ENCODE measurements at regions not wholly inside any gene's neighbourhood (a gene's known extent, or its start where the extent isn't known, plus 50 kb on each side); places are given as distances from the start of the nearest gene placed in this dataset.

- ATAC-seq (no peak), DNase-seq (ENCODE audit: low read depth, low spot score) (no peak)
- BruUV-seq (replicated peaks): no TSS peak
- ChIA-PET POLR2A (no interaction called here), CTCF (no interaction called here)
- H3K9me3 ChIP-seq (ENCODE audit: control insufficient read depth, insufficient read depth, low read depth, low read length): no peaks in the 10 kb centered on the region
- in situ Hi-C loops (cut with HindIII; ENCODE audit: low pct_unique_long_range_greater_than_20kb, low sequenced_read_pairs) (no loop called here), intact Hi-C loops (cut with micrococcal nuclease; ENCODE audit: unreplicated experiment) (no loop called here)
- no peaks in the 10 kb centered on the region for H3K27me3 ChIP-seq (ENCODE audit: control insufficient read depth, insufficient read depth, low read length)
- H3K4me3 ChIP-seq (ENCODE audit: low read depth in 2 of 2, low read length in 2 of 2): no peak overlapping the region
- no peak overlapping the region for H3K27ac ChIP-seq (ENCODE audit: low read length)
- no peaks in the 10 kb centered on the region for H3K4me1 ChIP-seq (ENCODE audit: control insufficient read depth, insufficient read depth, low read length)
- no peaks in the 10 kb centered on the region for H3K36me3 ChIP-seq (ENCODE audit: control insufficient read depth, insufficient read depth, low read length)
- TF ChIP-seq POLR2AphosphoS5 (IDR thresholded peaks at IDR 0.05; ENCODE audit: low read depth, low read length): no peak
- no peak for TF ChIP-seq TCF7L2 (IDR thresholded peaks at IDR 0.05; ENCODE audit: low read depth, low read length)
- TF ChIP-seq CTCF (IDR thresholded peaks at IDR 0.05): no peak
- no peak for TF ChIP-seq SIN3A (IDR thresholded peaks at IDR 0.05; ENCODE audit: borderline replicate concordance, insufficient read depth, low read depth, low read length)
- TF ChIP-seq REST (IDR thresholded peaks at IDR 0.05; ENCODE audit: insufficient read depth in 1 of 2, low read depth in 2 of 2, low read length in 1 of 2): no peak
Observed at GRCh38 chr14:87522575-87522974, 470.4 kb downstream of the GALC start.

- intact Hi-C loops (cut with micrococcal nuclease; ENCODE audit: unreplicated experiment): no loop called here
- POLR2A ChIA-PET: no interaction called here
- H3K4me3 ChIP-seq (ENCODE audit: low read depth in 2 of 2, low read length in 2 of 2): no peak overlapping the region
- no peak overlapping the region for H3K27ac ChIP-seq (ENCODE audit: low read length)
- ATAC-seq (no peak), DNase-seq (ENCODE audit: low read depth, low spot score) (no peak)
- no peaks in the 10 kb centered on the region for H3K9me3 ChIP-seq (ENCODE audit: control insufficient read depth, insufficient read depth, low read depth, low read length)
- in situ Hi-C loops (cut with HindIII; ENCODE audit: low pct_unique_long_range_greater_than_20kb, low sequenced_read_pairs): no loop called here
- TF ChIP-seq POLR2AphosphoS5 (IDR thresholded peaks at IDR 0.05; ENCODE audit: low read depth, low read length) (no peak), SIN3A (IDR thresholded peaks at IDR 0.05; ENCODE audit: borderline replicate concordance, insufficient read depth, low read depth, low read length) (no peak), REST (IDR thresholded peaks at IDR 0.05; ENCODE audit: insufficient read depth in 1 of 2, low read depth in 2 of 2, low read length in 1 of 2) (no peak), TCF7L2 (IDR thresholded peaks at IDR 0.05; ENCODE audit: low read depth, low read length) (no peak), CTCF (IDR thresholded peaks at IDR 0.05) (no peak)
- H3K4me1 ChIP-seq (ENCODE audit: control insufficient read depth, insufficient read depth, low read length): no peaks in the 10 kb centered on the region
- no peaks in the 10 kb centered on the region for H3K36me3 ChIP-seq (ENCODE audit: control insufficient read depth, insufficient read depth, low read length)
- BruUV-seq (replicated peaks): no TSS peak
- CTCF ChIA-PET: no interaction called here
- no peaks in the 10 kb centered on the region for H3K27me3 ChIP-seq (ENCODE audit: control insufficient read depth, insufficient read depth, low read length)
Observed at GRCh38 chr14:87508333-87508732, 484.6 kb downstream of the GALC start.

Measured in Panc1 (cell line).